Neural crest cell (in vitro differentiated cells): ENCODE measurements at regions not wholly inside any gene's neighbourhood (a gene's known extent, or its start where the extent isn't known, plus 50 kb on each side); places are given as distances from the start of the nearest gene placed in this dataset.

Source experiments
- DNase-seq: peaks from one replicate; pipeline ENCODE4 v3.0.0; 2021; ENCODE audit warnings: low read depth, mixed read lengths, low spot score
- H3K27ac Mint-ChIP-seq: one replicate; pipeline ENCODE4 v1.8.0; 2021; ENCODE audit warnings: mild to moderate bottlenecking, mixed read lengths; ENCODE audit not compliant: unreplicated experiment
- H3K27me3 Mint-ChIP-seq: 2 replicates; pipeline ENCODE4 v1.8.0; 2021; ENCODE audit warnings: low read depth, mild to moderate bottlenecking, mixed read lengths
- H3K36me3 Mint-ChIP-seq: 2 replicates; pipeline ENCODE4 v1.8.0; 2021; ENCODE audit warnings: low read depth, mild to moderate bottlenecking, mixed read lengths
- H3K4me1 Mint-ChIP-seq: 2 replicates; pipeline ENCODE4 v1.8.0; 2021; ENCODE audit warnings: mixed read lengths
- H3K4me3 Mint-ChIP-seq: one replicate; pipeline ENCODE4 v1.8.0; 2021; ENCODE audit warnings: mild to moderate bottlenecking, mixed read lengths
- H3K9me3 Mint-ChIP-seq: 2 replicates; pipeline ENCODE4 v1.8.0; 2021; ENCODE audit warnings: mixed read lengths
- TF ChIP-seq, protein P1 (sequence below): fragments of 200-600 bp; sonication (generic); conservative IDR thresholded peaks from 2 replicates; pipeline ENCODE4 v1.5.0; 2021; ENCODE audit warnings: antibody characterized with exemption, mild to moderate bottlenecking

DNA sequence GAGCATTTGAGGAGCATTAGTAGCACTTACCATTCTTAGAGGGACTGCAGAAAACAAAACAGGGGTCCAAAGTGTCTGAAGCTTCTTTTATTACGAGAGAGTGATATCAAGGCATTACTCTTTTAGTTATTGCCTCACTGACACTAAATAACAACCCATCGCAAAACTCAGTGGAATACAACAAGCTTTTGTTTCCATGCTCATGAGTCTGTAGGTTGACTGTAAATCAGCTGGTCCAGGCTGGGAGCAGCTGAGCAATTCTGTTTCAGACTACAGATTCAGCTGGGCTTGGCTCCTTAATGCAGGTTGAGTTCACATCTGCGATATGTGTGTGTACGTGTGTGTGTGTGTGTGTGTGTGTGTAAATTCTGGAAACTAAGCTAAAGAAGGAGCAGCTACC, 501.8 kb upstream of the PKDCC start:
- Mint-ChIP-seq H3K27me3 (no peaks in the 10 kb centered on the region), H3K4me1 (no peaks in the 10 kb centered on the region), H3K4me3 (no peak overlapping the region), H3K9me3 (peaks cover 3% of the 10 kb centered on the region), H3K27ac (no peak overlapping the region), H3K36me3 (no peaks in the 10 kb centered on the region)
- DNase-seq = no peak
- TF ChIP-seq, protein P1, sequence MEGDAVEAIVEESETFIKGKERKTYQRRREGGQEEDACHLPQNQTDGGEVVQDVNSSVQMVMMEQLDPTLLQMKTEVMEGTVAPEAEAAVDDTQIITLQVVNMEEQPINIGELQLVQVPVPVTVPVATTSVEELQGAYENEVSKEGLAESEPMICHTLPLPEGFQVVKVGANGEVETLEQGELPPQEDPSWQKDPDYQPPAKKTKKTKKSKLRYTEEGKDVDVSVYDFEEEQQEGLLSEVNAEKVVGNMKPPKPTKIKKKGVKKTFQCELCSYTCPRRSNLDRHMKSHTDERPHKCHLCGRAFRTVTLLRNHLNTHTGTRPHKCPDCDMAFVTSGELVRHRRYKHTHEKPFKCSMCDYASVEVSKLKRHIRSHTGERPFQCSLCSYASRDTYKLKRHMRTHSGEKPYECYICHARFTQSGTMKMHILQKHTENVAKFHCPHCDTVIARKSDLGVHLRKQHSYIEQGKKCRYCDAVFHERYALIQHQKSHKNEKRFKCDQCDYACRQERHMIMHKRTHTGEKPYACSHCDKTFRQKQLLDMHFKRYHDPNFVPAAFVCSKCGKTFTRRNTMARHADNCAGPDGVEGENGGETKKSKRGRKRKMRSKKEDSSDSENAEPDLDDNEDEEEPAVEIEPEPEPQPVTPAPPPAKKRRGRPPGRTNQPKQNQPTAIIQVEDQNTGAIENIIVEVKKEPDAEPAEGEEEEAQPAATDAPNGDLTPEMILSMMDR = no peak

DNA sequence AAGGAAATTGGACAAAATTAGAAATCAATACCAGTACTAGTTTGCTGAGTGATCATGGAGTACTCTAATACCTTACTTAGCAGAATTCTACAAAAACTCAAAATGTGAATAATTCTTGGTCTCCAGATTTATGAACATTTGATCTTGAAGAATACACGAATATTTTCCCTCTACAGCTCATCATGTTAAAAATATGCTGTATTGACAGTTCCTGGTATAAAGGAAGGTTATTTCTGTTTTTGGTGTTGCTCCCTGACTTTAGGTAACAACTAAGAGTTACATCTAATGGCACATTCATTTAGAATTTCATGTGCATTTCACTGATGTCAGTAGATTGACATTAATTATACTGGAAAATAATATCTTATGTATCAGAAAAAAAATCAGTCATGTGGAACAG, 479.2 kb upstream of the PKDCC start:
- Mint-ChIP-seq H3K27ac (no peak overlapping the region), H3K4me3 (no peak overlapping the region), H3K4me1 (no peaks in the 10 kb centered on the region), H3K27me3 (no peaks in the 10 kb centered on the region), H3K9me3 (peaks cover 3% of the 10 kb centered on the region), H3K36me3 (no peaks in the 10 kb centered on the region)
- DNase-seq = no peak
- TF ChIP-seq, protein P1 = no peak

DNA sequence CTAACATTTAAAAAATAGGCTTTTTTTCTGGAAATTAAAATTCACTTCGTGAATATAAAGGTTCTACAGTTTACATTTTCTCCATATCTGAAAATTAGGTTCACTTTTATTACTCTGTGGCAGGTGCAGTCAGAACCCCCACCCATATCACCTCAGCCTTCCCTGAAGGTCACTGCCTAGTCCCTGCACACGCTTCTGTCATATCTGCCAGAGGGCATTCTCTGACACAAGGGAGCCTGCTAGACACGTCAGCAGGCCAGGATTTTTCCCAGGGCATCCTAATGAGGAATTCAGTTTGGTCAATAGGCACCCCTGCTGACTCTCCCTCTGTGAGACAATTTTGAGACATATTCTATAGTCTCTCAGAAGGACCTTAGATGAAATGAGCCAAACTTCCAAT, 475.7 kb upstream of the PKDCC start:
- Mint-ChIP-seq H3K4me1 (no peaks in the 10 kb centered on the region), H3K9me3 (peaks cover 3% of the 10 kb centered on the region), H3K27ac (no peak overlapping the region), H3K27me3 (no peaks in the 10 kb centered on the region), H3K4me3 (no peak overlapping the region), H3K36me3 (no peaks in the 10 kb centered on the region)
- TF ChIP-seq, protein P1 = no peak
- DNase-seq = no peak

DNA sequence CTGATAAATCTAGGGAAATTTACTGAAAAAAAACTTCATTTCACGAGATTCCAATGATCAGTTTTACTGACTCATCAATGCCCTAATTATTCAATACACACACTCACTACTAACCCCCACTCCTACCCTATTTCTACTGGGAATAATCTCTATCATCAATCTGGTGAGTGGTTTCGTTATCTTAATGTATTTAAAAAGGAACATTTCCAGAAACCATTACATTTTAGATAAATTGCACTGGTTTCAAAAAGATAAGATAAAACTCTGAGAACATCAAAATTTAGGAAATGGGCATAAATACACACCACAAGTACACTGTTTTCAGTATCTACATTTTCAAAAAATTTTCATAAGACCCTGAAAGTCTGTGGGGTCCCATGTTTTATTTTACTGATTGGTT, 471.4 kb upstream of the PKDCC start:
- Mint-ChIP-seq H3K36me3 (no peaks in the 10 kb centered on the region), H3K9me3 (no peaks in the 10 kb centered on the region), H3K27ac (no peak overlapping the region), H3K4me3 (no peak overlapping the region), H3K27me3 (no peaks in the 10 kb centered on the region), H3K4me1 (no peaks in the 10 kb centered on the region)
- DNase-seq = no peak
- TF ChIP-seq, protein P1 = no peak

DNA sequence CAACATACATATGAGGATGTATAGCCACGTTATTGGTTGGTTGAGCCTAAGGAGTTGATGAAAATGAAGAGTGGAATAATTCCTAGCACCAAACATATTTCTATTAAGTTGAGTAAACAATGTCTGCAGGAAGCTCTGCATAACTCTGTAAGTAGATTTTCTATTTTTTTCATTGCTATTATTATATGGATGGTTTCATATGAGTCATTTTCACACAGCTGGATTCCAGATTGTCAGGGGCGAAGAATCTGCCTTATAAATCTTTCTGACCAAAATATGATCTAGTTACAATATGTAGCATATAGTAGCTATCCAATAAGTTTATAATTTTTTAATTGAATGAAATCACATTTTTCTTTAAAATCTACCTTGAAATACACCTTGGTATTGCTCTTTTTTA, 468.0 kb upstream of the PKDCC start:
- Mint-ChIP-seq H3K9me3 (peaks cover 3% of the 10 kb centered on the region), H3K27ac (no peak overlapping the region), H3K4me3 (no peak overlapping the region), H3K27me3 (no peaks in the 10 kb centered on the region), H3K36me3 (peaks cover 3% of the 10 kb centered on the region), H3K4me1 (no peaks in the 10 kb centered on the region)
- TF ChIP-seq, protein P1 = no peak
- DNase-seq = no peak

DNA sequence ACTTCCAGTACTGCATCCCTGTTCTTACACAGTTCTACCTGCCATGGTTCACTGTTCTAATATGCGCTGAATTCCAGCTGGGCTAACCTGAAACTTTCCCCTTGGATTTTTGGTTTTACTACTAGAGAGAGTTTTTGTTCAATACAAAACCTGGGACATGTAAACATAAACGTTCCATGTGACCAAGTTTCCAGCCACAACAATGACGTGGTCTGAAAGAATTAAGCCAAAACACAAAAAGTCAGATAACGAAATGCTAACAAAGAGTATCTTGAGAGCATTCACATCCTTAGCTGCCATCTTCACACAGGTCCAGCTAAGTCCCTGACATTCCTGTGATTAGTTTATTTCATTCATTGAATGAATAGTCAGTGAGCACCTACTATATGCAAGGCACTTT, 467.0 kb upstream of the PKDCC start:
- Mint-ChIP-seq H3K27ac (peak overlapping the region; percentile 11), H3K27me3 (no peaks in the 10 kb centered on the region), H3K9me3 (peaks cover 3% of the 10 kb centered on the region), H3K4me1 (no peaks in the 10 kb centered on the region), H3K36me3 (peaks cover 3% of the 10 kb centered on the region), H3K4me3 (no peak overlapping the region)
- no peak for DNase-seq
- TF ChIP-seq, protein P1 = no peak
